ENCODE measurements at regions not wholly inside any gene's neighbourhood (a gene's known extent, or its start where the extent isn't known, plus 50 kb on each side); places are given as distances from the start of the nearest gene placed in this dataset.
"Not testable (repeated sequence)": the region's sequence is repeated elsewhere in the genome, so short reads cannot be mapped to it uniquely, and the experiment has no call there.

- DNase-seq (ENCODE audit: low read depth): no peak
- no peak for TF ChIP-seq CTCF (conservative IDR thresholded peaks at IDR 0.05; ENCODE audit: low read depth, low read length)
- H3K4me3 ChIP-seq (ENCODE audit: low read length): no peak overlapping the region
These were observed 312.2 kb upstream of the B3GAT1 start for GRCh38 chr11:134724106-134724778.

DNA sequence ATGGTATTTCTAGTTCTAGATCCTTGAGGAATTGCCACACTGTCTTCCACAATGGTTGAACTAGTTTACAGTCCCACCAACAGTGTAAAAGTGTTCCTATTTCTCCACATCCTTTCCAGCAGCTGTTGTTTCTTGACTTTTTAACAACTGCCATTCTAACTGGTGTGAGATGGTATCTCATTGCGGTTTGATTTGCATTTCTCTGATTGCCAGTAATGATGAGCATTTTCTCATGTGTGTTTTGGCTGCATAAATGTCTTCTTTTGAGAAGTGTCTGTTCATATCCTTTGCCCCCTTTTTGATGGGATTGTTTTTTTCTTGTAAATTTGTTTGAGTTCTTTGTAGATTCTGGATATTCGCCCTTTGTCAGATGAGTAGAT is 308.6 kb upstream of the B3GAT1 start:
- DNase-seq (ENCODE audit: low read depth): not testable (repeated sequence)

DNA sequence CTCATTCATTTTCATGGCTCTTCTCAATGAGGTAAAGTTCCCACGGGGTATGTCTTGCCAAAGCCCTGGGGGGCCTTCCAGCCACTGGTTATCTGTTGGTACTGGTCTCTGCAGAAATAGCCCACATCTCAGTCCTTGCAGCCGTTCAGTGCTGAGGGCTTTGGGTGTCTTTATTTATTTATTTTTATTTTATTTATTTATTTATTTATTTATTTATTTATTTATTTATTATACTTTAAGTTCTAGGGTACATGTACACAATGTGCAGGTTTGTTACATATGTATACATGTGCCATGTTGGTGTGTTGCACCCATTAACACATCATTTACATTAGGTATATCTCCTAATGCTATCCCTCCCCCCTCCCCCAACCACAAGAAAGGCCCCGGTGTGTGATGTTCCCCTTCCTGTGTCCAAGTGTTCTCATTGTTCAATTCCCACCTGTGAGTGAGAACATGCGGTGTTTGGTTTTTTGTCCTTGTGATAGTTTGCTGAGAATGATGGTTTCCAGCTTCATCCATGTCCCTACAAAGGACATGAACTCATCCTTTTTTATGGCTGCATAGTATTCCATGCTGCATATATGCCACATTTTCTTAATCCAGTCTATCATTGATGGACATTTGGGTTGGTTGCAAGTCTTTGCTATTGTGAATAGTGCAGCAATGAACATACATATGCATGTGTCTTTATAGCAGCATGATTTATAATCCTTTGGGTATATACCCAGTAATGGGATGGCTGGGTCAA is 308.1 kb upstream of the B3GAT1 start:
- H3K4me3 ChIP-seq (ENCODE audit: low read length); DNase-seq (ENCODE audit: low read depth): not testable (repeated sequence)

More for the DNA sequence above, 308.6 kb upstream of the B3GAT1 start:
- not testable (repeated sequence) for H3K4me3 ChIP-seq (ENCODE audit: low read length)

GRCh38 chr11:134719397-134719796 is 307.4 kb upstream of the B3GAT1 start:
- no peak for TF ChIP-seq CTCF (conservative IDR thresholded peaks at IDR 0.05; ENCODE audit: low read depth, low read length)
- no peak for DNase-seq (ENCODE audit: low read depth)
- H3K4me3 ChIP-seq (ENCODE audit: low read length): no peak overlapping the region

- TF ChIP-seq CTCF (conservative IDR thresholded peaks at IDR 0.05; ENCODE audit: low read depth, low read length): no peak
- no peak overlapping the region for H3K4me3 ChIP-seq (ENCODE audit: low read length)
- DNase-seq (ENCODE audit: low read depth): no peak
These were observed 304.5 kb upstream of the B3GAT1 start for GRCh38 chr11:134716582-134716981.

DNA sequence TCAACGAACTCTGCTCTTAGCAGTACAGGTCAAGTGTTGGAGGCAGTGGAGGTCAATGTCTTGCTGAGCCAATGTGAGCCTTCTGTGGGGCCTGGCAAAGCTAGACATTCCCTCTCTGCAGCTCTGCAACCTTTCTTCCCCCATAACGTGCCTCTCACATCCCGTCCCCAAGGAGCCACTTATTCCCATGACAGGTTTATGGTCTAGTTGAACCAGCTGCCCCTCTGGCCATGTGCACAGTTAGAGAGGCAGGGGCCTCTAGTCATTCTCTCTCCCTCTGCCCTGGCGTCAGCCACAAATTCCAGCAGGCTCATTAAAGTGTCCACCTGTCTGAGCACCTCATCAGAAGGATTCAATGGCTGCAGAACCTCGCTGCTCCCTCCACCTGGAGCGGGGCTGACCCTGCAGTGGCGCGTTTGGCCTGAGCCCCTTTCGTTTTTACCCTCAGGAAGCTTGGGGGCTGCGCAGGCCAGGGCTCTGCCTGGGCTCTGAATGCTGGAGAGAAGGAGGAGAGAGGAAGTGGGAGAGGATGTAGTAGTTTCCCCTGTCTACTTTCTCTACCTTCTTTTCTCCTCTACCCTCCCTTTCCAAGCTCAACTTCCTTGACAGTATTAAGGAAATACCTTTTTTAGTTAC is 302.1 kb upstream of the B3GAT1 start:
- no peak for DNase-seq (ENCODE audit: low read depth)
- no peak for TF ChIP-seq CTCF (conservative IDR thresholded peaks at IDR 0.05; ENCODE audit: low read depth, low read length)
- H3K4me3 ChIP-seq (ENCODE audit: low read length): no peak overlapping the region

GRCh38 chr11:134712228-134713145 is 300.4 kb upstream of the B3GAT1 start:
- H3K4me3 ChIP-seq (ENCODE audit: low read length): no peak overlapping the region
- TF ChIP-seq CTCF (conservative IDR thresholded peaks at IDR 0.05; ENCODE audit: low read depth, low read length): no peak
- no peak for DNase-seq (ENCODE audit: low read depth)
